Gastrocnemius medialis (tissue), 4 donors: ENCODE measurements at regions not wholly inside any gene's neighbourhood (a gene's known extent, or its start where the extent isn't known, plus 50 kb on each side); places are given as distances from the start of the nearest gene placed in this dataset.

Experiments
- ATAC-seq, 2 donors: fragments of 150-250 bp; one replicate each; pipeline ENCODE4 v1.9.1; 2016
- DNase-seq, 2 donors: peaks; one replicate each; pipeline ENCODE4 v3.0.0-alpha.2; 2019
- H3K27ac ChIP-seq, 4 donors: fragments of 200-600 bp; sonication (generic); 1 replicate in 1 of 4; 2 replicates in 3 of 4; pipeline ENCODE4 v1.5.1; 2016 to 2018; ENCODE audit warnings: mild to moderate bottlenecking in 2 of 4, moderate library complexity in 1 of 4
- H3K27me3 ChIP-seq, 3 donors: fragments of 200-600 bp; sonication (generic) in 2 of 3; 1 replicate in 1 of 3; 2 replicates in 2 of 3; pipeline versions ENCODE4 v1.5.1 to v1.6.0; 2016 to 2019; ENCODE audit warnings: mild to moderate bottlenecking in 1 of 3, moderate library complexity in 1 of 3
- H3K36me3 ChIP-seq, 2 donors: fragments of 200-600 bp; sonication (generic) in 1 of 2; one replicate each; pipeline ENCODE4 v1.5.1; 2017 to 2018
- H3K4me1 ChIP-seq, 2 donors: fragments of 200-600 bp; sonication (generic) in 1 of 2; one replicate each; pipeline ENCODE4 v1.5.1; 2016 to 2017; ENCODE audit warnings: mild to moderate bottlenecking in 2 of 2
- H3K4me3 ChIP-seq, 4 donors: fragments of 200-600 bp; sonication (generic) in 3 of 4; 1 replicate in 1 of 4; 2 replicates in 3 of 4; pipeline ENCODE4 v1.5.1; 2016 to 2019; ENCODE audit warnings: mild to moderate bottlenecking in 2 of 4
- H3K9me3 ChIP-seq, 3 donors: fragments of 200-600 bp; sonication (generic) in 2 of 3; 1 replicate in 1 of 3; 2 replicates in 2 of 3; pipeline ENCODE4 v1.5.1; 2016 to 2019
- POLR2A ChIP-seq, 2 donors: fragments of 450-650 bp; IDR thresholded peaks; one replicate each; pipeline ENCODE4 v1.6.1; 2017; ENCODE audit warnings: antibody characterized with exemption in 2 of 2, mild to moderate bottlenecking in 2 of 2, moderate library complexity in 2 of 2
- in situ Hi-C, 4 donors: fragments of 200-750 bp; cut with MboI; loops; one replicate each; pipeline versions ENCODE4 v1.15.0 to v1.8.0; 2017; ENCODE audit warnings: low sequenced_read_pairs in 4 of 4
- intact Hi-C: fragments of 100-400 bp; cut with DNase I; formaldehyde crosslinking; loops from one replicate; pipeline ENCODE4 v1.15.1; 2023; ENCODE audit warnings: low total_unique reads
- TF ChIP-seq, protein P1 (sequence below), 5 experiments: fragments of 450-650 bp in 3 of 5; fragments of 200-600 bp in 2 of 5; sonication (generic) in 2 of 5; IDR thresholded peaks in 4 of 5; conservative IDR thresholded peaks in 1 of 5; 1 replicate in 4 of 5; 2 replicates in 1 of 5; pipeline ENCODE4 v1.5.1; 2016 to 2019; ENCODE audit warnings: antibody characterized with exemption in 5 of 5, mild to moderate bottlenecking in 3 of 5, moderate library complexity in 3 of 5

DNA sequence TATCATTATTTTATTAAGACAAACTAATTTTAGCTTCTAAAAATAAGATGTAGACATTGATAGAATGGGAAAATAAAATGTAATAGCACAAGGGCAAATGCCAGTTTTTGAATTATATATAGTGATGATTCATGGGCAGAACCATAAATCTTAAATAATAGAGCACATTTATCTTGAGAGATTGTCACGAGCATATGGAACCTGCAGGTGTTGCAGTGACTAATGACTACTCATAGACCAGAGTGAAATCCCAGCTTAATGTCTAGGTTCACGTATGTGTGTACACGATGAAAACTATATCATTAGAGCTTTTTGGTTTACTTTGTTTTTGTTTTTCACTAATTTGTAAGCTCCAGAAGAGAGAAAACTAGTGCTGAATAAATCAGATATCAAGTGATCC lies 150.2 kb upstream of the CACNA2D1 start:
- H3K9me3 ChIP-seq = no peaks in the 10 kb centered on the region
- H3K4me1 ChIP-seq = peaks cover 0 to 9% of the 10 kb centered on the region in 2 donors
- DNase-seq (no peak), ATAC-seq (no peak)
- in situ Hi-C loops (loop anchor here in 3 of 4 donors (25.0 kb wide), 1 partner anchor 1106 kb away; no protein-coding TSS in a partner anchor), intact Hi-C loops (no loop called here)
- H3K27ac ChIP-seq = no peak overlapping the region
- no peaks in the 10 kb centered on the region for H3K36me3 ChIP-seq
- no peaks in the 10 kb centered on the region for H3K27me3 ChIP-seq
- TF ChIP-seq, protein P1, sequence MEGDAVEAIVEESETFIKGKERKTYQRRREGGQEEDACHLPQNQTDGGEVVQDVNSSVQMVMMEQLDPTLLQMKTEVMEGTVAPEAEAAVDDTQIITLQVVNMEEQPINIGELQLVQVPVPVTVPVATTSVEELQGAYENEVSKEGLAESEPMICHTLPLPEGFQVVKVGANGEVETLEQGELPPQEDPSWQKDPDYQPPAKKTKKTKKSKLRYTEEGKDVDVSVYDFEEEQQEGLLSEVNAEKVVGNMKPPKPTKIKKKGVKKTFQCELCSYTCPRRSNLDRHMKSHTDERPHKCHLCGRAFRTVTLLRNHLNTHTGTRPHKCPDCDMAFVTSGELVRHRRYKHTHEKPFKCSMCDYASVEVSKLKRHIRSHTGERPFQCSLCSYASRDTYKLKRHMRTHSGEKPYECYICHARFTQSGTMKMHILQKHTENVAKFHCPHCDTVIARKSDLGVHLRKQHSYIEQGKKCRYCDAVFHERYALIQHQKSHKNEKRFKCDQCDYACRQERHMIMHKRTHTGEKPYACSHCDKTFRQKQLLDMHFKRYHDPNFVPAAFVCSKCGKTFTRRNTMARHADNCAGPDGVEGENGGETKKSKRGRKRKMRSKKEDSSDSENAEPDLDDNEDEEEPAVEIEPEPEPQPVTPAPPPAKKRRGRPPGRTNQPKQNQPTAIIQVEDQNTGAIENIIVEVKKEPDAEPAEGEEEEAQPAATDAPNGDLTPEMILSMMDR (IDR thresholded peaks at IDR 0.05 in 4 of 5, conservative IDR thresholded peaks at IDR 0.05 in 1 of 5) = no peak
- H3K4me3 ChIP-seq = no peak overlapping the region

DNA sequence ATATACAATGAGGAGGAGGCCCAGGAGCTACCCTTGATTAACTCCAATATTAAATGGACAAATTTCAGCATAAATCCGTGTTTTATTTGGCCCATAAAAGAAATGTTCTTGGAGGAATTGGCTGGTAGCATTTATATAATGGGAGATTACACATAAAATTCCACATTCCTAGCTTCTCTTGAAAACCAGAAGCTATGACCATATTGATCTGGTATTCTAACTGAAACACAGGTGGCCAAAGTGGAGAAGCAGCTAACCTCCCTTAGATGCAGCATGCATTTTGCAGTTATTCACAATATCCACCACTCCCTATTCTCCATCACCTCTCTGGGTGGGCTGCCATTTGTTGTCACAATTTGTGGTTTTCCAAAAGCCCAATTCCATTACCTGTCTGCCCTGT lies 148.8 kb upstream of the CACNA2D1 start:
- no peak overlapping the region for H3K4me3 ChIP-seq
- TF ChIP-seq, protein P1 (IDR thresholded peaks at IDR 0.05 in 4 of 5, conservative IDR thresholded peaks at IDR 0.05 in 1 of 5) = no peak
- no peak for TF ChIP-seq POLR2A (IDR thresholded peaks at IDR 0.05)
- no peaks in the 10 kb centered on the region for H3K9me3 ChIP-seq
- H3K4me1 ChIP-seq = peaks cover 0 to 9% of the 10 kb centered on the region in 2 donors
- DNase-seq = no peak
- no peak for ATAC-seq
- H3K27me3 ChIP-seq = no peaks in the 10 kb centered on the region
- no peaks in the 10 kb centered on the region for H3K36me3 ChIP-seq
- in situ Hi-C loops (loop anchor here in 3 of 4 donors (25.0 kb wide), 1 partner anchor 1105 kb away; no protein-coding TSS in a partner anchor), intact Hi-C loops (no loop called here)
- H3K27ac ChIP-seq = no peak overlapping the region

DNA sequence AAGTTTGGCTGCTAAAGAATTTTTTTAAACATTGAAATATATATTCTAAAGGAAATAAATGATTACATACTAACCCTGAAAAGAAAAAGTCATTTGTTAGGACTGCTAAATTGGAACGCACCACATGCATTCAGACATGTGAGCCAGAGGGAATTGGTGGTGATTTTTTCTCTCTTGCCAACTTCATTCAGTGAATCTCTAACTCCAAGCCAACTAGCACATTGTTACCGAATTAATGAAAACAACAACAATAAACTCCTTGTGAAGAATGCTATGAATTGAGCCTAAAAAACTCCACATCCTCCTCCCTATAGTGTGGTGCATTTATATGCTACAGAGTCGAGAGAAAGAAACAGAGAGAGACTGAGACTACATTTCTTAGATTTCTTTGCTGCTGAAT lies 135.5 kb upstream of the CACNA2D1 start:
- DNase-seq (no peak), ATAC-seq (no peak)
- intact Hi-C loops = loop anchor here (10.0 kb wide), 1 partner anchor 1084 kb away; no protein-coding TSS in a partner anchor

DNA sequence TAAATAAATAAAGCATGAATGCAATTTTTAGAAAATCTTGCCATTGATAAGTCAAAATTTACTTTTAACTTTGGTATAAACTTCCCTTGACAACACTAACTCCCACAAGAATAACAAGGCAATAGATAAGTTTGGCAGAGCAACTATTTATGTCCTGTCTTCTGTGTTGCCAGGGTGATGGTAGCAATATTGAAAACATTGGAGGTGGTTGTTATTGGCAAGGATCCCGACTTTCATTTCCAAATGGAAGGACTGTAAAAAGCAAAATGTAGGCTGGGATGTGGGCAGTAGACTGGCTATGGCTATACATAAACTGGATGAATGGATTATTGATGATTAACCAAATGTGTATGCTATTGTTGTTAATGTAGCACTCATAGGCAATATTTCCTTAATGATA lies 134.9 kb upstream of the CACNA2D1 start:
- TF ChIP-seq POLR2A (IDR thresholded peaks at IDR 0.05) = no peak
- TF ChIP-seq, protein P1 (IDR thresholded peaks at IDR 0.05 in 4 of 5, conservative IDR thresholded peaks at IDR 0.05 in 1 of 5) = no peak
- in situ Hi-C loops = loop anchor here in 3 of 4 donors (5.0 to 25.0 kb wide), 3 partner anchors 341 to 1091 kb away; no protein-coding TSS in a partner anchor
- Histone ChIP-seq H3K4me3 (no peak overlapping the region), H3K27me3 (no peaks in the 10 kb centered on the region), H3K36me3 (no peaks in the 10 kb centered on the region), H3K9me3 (no peaks in the 10 kb centered on the region), H3K4me1 (no peaks in the 10 kb centered on the region), H3K27ac (no peak overlapping the region)
- DNase-seq (no peak), ATAC-seq (no peak)
- intact Hi-C loops = loop anchor here (10.0 kb wide), 1 partner anchor 1084 kb away; no protein-coding TSS in a partner anchor

More for the DNA sequence above, 135.5 kb upstream of the CACNA2D1 start:
- Histone ChIP-seq H3K4me3 (no peak overlapping the region), H3K36me3 (no peaks in the 10 kb centered on the region), H3K27ac (no peak overlapping the region), H3K4me1 (no peaks in the 10 kb centered on the region), H3K9me3 (no peaks in the 10 kb centered on the region), H3K27me3 (no peaks in the 10 kb centered on the region)
- TF ChIP-seq POLR2A (IDR thresholded peaks at IDR 0.05) = no peak
- TF ChIP-seq, protein P1 (IDR thresholded peaks at IDR 0.05 in 4 of 5, conservative IDR thresholded peaks at IDR 0.05 in 1 of 5) = no peak
- in situ Hi-C loops = loop anchor here in 3 of 4 donors (5.0 to 25.0 kb wide), 3 partner anchors 342 to 1092 kb away; no protein-coding TSS in a partner anchor
